LHCN-M2 (cell line): ENCODE measurements at regions not wholly inside any gene's neighbourhood (a gene's known extent, or its start where the extent isn't known, plus 50 kb on each side); places are given as distances from the start of the nearest gene placed in this dataset.

Experiments used
- DNase-seq: peaks from one replicate; pipeline ENCODE4 v3.0.0-alpha.2; 2012; ENCODE audit warnings: low read depth

- peak; percentile 70 for DNase-seq
Measured at GRCh38 chr1:221101807-221102605, 222.8 kb downstream of the HLX start.

GRCh38 chr1:221104596-221104995 lies 225.4 kb downstream of the HLX start:
- no peak for DNase-seq

DNA sequence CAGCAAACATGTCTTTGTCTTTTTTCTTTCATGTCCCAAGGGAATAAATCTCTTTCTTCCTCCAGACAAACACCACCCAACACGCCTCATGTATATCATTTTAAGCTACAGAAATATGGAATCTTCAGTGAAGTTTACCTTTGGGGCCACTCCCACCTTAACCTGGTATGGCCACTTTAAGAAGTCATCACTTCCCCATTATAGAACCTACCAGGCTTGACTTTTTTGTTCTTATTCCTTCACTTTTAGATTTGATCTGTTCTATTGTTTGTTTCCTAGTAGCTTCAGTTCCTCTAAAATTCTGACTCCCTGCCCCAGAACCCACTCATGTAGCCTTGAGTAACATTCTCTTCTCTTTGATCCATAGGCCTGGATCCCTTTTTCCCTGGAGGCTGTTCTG lies 226.3 kb downstream of the HLX start:
- no peak for DNase-seq

DNA sequence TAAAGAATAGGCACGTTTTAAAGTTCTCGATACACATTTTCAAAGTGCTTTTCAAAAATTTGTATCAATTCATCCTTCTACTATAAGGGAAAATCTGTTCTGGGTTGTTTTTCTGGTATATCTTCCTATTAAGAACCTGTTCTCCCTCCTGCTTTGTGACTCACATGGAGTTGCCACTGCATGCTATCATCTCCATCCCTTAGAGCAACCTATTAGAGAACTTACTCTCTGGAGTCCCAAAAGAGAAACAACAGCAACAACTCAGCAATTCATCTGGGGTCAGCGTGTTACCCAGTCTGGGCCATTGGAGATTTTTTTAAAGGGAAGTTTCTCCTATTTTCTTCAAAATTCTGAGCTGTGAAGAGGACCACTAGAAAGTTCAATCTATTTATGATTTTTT lies 227.4 kb downstream of the HLX start:
- no peak for DNase-seq

DNA sequence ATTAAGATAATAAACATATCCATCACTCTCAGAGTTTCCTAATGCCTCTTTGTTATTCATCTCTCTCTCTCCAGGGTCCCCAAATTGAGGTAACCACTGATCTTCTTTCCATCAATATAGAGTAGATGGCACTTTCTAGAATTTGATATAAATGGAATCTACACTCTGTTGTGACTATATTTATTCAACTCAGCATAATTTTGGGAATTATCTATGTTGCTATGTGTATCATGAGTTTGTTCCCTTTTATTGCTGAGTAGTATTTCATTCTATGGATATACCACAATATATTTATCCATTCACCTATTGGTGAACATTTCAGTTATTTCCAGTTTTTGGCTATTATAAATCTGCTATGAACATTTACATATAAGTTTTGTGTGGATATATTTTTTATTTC lies 230.7 kb downstream of the HLX start:
- DNase-seq = no peak

DNA sequence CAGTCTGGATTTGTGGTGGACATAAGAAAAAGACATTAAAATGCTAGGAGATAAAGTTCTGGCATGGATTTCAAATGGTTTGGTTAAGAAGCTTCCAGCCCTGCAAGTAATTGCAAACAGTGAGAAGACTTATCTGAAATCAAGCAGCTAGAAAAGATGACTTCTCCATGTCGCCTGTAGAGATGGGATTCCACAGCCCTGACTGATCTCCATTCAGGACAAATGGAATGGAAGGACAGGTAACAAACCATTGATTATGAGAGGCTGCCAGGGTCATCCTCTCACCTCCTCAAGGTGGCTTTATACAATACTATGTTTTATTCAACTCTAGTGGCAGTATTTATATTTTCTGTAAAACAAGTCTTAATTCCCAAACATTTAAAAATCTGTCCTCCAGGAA lies 237.9 kb downstream of the HLX start:
- DNase-seq = no peak

GRCh38 chr1:221117548-221117951 lies 238.3 kb downstream of the HLX start:
- DNase-seq = peak; percentile 92

GRCh38 chr1:221118176-221118937 lies 239.1 kb downstream of the HLX start:
- DNase-seq = peak; percentile 21

DNA sequence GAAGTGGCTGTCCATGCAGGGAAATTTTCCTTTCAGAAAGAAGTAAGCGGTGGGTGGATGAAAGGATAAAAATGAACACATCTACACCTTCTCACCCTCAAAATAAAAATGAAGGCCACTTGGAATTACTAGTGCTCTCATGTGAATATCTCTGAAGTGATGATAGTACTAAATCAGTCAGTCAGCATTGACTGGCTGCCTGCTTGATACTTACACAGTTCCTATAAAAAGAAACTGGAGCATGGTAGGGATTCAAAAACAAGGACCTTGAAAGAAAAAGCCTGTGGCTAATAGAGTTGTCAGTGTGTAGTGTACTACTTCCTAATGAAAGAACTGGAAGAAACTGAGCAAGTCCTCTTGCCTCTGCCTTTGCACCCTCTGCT lies 239.7 kb downstream of the HLX start:
- no peak for DNase-seq

- no peak for DNase-seq
Measured at GRCh38 chr1:221122501-221122900, 243.3 kb downstream of the HLX start.

- DNase-seq = no peak
Measured at GRCh38 chr1:221125976-221126375, 246.7 kb downstream of the HLX start.

DNA sequence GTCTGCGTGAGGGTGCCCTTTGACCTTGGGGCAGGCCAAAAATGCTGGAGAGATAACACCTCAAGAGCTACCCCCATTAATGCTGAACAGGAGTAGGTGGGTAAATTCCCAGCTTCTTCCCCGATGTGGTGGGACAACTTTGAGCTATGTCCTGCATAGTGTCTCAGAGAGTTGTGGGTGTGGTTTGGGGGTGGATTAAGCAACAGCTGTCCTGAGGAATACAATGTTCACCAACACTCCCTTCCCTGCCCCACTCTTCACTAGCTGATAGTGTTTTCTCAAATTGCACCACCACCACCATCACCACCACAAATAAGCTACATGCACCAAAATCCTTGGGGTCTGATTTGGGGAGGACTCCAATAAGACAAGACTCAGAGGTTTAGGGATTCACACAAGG lies 258.4 kb downstream of the HLX start:
- DNase-seq = peak; percentile 21

DNA sequence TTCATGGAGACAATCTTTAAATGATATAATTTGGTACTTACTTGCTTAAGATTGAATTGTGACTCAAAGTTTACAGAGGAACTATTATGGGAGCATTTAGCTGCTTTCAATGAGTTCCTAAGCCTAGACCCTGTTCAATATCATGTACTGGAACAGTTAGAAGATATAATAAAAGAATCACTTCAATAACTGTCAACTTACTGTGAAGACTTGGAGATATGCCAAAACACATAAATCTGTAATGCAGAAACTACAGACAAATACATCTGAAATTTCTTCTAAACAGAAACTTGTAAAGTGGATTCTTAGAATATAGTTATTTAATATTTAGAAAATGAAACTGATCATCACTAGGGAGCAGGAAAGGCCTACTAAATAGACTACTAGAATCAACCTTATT lies 259.3 kb downstream of the HLX start:
- DNase-seq = no peak

DNA sequence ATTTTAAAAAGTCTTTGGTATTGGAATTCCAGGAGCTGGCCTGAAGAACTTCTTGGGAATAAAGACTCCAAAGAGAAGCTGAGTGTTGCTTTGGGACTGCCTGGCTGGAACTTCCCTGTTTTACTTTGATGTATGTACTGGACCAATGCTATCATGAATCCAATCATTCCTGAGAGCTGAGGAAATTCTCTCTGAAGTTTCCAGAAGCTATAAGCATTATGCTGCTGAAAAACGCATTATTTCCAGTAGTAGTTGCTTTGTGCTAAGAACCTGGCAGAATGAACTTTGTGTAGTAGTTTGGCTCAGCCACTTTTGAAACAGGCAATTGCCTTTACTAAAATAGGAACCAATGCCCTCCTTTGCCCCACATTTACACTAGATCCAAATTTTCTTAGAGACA lies 260.7 kb downstream of the HLX start:
- no peak for DNase-seq

DNA sequence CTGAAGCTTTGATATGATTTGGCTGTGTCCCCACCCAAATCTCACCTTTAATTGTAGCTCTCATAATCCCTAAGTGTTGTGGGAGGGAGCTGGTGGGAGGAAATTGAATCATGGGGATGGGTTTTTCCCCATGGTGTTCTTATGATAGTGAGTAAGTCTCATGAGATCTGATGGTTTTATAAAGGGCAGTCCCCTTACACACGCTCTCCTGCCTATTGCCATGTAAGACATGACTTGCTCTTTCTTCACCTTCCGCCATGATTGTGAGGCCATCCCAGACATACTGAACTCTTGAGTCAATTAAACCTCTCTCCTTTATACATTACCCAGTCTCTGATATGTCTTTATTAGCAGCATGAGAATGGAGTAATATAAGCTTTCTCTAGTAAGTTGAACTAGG lies 261.9 kb downstream of the HLX start:
- no peak for DNase-seq

DNA sequence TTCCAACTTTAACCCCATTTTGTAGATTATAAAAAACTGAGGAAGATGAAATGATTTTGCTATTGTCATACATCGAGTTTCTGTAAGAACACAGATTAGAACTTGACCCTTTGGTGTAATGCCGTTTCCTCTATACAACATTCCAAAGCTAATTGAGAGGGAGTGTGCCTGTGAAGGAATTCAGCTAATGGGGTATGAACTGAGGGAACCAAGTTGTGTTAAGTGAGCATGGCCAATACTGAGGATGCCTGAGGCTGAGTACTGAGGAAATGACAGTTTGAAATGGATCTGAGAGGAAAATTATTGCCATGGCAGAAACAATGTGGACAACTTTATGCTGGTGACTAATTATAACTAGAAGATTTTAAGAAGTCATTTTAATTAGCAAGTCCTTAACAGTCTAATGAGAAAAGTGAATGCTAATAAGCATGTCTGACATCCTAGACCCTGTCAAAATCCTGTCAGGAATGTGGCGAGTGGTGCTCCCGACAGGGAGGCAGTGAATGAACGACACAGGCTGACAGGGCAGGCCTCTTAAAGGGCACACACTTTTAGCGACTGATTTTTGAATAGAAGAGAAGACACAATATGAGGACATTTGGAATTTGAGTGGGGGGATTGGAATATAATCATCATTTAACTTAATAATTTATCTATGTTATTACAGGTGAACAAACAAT lies 262.5 kb downstream of the HLX start:
- DNase-seq = no peak

- no peak for DNase-seq
Measured at GRCh38 chr1:221148660-221149059, 269.4 kb downstream of the HLX start.

DNA sequence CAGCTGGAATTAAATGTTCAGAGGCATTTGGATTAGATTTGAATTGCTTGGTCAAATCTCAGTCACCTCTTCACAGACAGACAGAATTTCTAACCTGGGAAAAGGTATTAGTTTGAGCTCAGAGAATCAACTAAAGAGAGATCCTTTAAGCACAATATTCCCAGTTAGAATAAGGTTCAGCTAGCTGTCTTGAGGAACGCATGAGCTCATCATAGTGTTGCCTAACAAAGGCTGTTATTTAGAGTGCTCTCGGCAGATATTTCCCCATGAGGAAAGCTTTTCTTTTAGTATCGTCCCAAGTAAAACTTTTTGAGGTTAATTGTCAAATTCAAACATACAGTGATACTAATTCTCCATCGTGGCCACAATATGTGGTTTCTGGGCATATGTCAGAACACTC lies 269.9 kb downstream of the HLX start:
- DNase-seq = peak; percentile 34

DNA sequence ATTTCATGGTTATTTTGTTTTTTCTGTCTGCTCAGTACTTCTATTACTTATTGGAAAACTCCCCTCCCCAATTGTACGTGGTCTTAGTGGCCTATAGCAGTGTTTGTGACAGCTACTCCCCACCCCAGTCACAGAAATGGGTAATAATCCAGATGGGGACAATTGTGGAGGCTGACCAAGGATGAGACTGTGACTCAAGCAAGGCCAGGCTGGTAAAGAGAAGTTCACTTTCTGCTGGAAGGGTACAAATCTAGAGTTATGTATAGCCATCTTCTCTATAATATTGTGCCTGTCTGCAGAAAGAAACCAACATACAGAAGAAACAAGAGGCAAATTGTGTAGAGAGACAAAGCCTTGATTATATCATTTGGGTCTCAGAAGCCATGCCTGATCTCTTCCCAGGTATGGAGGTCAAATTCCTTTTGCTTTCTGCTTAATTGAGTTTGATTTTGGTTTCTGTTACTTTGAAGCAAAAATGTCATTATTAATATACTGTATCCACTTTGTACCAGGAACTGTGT lies 270.4 kb downstream of the HLX start:
- no peak for DNase-seq

- DNase-seq = no peak
Measured at GRCh38 chr1:221150996-221151395, 271.8 kb downstream of the HLX start.

- DNase-seq = no peak
Measured at GRCh38 chr1:221154932-221155331, 275.7 kb downstream of the HLX start.

DNA sequence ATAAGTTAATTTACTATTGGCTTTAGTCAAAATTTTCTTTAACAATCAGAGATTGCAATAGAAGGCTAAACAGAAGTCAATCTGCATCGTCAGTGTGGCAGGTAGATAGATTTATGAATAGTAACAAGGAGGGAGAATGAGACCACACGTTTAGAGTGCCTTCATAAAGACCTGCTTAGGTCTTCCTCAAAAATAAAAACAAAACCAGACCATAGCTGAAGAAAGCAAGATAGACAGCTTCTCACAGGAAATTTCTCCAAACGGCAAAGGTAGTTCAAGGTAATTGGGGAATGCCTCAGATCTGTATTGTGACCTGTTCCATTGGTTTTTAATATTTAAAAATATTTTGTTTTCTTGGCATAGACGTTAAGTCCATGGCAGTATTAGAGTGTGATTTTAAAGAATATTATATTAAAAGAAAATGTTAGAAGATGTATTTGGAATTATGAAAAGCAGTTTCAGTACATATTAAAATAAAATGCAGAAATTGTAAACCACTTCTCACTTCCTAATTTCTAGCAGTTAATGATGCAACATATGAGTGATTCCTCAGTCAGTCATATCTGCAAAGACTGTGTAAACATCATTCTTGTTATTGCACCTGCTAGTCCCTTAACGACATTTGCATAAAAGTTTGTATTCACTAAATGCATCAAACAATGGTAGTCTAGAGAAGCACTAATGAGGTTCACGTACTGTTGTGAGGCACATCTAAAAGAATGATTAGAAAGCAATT lies 278.0 kb downstream of the HLX start:
- DNase-seq = peak; percentile 69
